ENCODE measurements at regions not wholly inside any gene's neighbourhood (a gene's known extent, or its start where the extent isn't known, plus 50 kb on each side); places are given as distances from the start of the nearest gene placed in this dataset.

DNA sequence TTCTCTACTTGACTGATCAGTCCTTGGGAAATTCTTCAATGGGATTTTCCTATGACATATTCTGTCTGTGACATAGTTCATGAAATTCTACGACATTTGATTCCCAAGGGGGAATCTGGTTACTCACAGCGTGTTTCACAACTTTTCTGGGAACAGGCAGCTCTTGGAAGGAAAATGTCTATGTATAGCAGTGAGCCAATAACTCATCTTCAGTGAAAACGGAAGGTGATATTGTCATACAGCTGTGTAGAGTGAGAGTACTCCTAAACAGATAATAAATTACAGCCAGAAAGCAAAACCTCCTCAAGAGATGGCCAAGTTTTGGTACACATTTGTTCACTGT lies 91.4 kb downstream of the C9orf152 start:
- Histone ChIP-seq H3K9me3 (no peaks in the 10 kb centered on the region), H3K27ac (no peak overlapping the region), H3K27me3 (no peaks in the 10 kb centered on the region), H3K4me3 (no peak overlapping the region), H3K36me3 (ENCODE audit: low read depth, missing control alignments) (no peaks in the 10 kb centered on the region), H3K4me1 (peaks cover 13% of the 10 kb centered on the region)
- intact Hi-C loops (cut with DNase I; ENCODE audit: low total_unique reads) = no loop called here
- no peak for DNase-seq
- 61 to 66% methylated on average over 3 of the region's 3 CpGs for WGBS, 2 donors
- TF ChIP-seq, protein P1, sequence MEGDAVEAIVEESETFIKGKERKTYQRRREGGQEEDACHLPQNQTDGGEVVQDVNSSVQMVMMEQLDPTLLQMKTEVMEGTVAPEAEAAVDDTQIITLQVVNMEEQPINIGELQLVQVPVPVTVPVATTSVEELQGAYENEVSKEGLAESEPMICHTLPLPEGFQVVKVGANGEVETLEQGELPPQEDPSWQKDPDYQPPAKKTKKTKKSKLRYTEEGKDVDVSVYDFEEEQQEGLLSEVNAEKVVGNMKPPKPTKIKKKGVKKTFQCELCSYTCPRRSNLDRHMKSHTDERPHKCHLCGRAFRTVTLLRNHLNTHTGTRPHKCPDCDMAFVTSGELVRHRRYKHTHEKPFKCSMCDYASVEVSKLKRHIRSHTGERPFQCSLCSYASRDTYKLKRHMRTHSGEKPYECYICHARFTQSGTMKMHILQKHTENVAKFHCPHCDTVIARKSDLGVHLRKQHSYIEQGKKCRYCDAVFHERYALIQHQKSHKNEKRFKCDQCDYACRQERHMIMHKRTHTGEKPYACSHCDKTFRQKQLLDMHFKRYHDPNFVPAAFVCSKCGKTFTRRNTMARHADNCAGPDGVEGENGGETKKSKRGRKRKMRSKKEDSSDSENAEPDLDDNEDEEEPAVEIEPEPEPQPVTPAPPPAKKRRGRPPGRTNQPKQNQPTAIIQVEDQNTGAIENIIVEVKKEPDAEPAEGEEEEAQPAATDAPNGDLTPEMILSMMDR (IDR thresholded peaks at IDR 0.05) = no peak
- no peak for TF ChIP-seq POLR2A (IDR thresholded peaks at IDR 0.05)

DNA sequence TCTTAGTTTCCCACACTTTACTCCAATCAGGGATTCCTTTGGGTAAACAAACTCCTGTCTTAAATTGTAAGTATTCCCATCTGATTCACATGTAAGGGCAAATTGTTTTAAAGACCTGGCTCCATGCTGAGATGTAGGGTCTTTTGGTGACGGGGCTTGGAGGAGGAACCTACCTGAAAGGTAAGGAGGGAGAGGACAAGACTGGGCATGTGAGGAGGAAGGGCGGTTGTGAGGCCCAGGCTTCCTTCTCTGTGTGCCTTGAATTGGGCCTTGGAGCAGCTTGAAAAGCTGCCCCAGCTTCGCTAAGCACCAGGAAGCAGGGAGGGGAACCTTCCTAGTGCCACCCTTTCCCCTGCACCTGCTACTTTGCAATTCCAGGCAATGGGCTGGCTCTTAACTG lies 86.8 kb downstream of the C9orf152 start:
- Histone ChIP-seq H3K27ac (no peak overlapping the region), H3K36me3 (ENCODE audit: low read depth, missing control alignments) (no peaks in the 10 kb centered on the region), H3K4me3 (no peak overlapping the region), H3K4me1 (peaks cover 12% of the 10 kb centered on the region), H3K9me3 (no peaks in the 10 kb centered on the region), H3K27me3 (no peaks in the 10 kb centered on the region)
- 88% methylated on average over 3 of the region's 3 CpGs for WGBS, 2 donors
- TF ChIP-seq, protein P1 (IDR thresholded peaks at IDR 0.05) = no peak
- no peak for TF ChIP-seq POLR2A (IDR thresholded peaks at IDR 0.05)
- intact Hi-C loops (cut with DNase I; ENCODE audit: low total_unique reads) = no loop called here
- no peak for DNase-seq

DNA sequence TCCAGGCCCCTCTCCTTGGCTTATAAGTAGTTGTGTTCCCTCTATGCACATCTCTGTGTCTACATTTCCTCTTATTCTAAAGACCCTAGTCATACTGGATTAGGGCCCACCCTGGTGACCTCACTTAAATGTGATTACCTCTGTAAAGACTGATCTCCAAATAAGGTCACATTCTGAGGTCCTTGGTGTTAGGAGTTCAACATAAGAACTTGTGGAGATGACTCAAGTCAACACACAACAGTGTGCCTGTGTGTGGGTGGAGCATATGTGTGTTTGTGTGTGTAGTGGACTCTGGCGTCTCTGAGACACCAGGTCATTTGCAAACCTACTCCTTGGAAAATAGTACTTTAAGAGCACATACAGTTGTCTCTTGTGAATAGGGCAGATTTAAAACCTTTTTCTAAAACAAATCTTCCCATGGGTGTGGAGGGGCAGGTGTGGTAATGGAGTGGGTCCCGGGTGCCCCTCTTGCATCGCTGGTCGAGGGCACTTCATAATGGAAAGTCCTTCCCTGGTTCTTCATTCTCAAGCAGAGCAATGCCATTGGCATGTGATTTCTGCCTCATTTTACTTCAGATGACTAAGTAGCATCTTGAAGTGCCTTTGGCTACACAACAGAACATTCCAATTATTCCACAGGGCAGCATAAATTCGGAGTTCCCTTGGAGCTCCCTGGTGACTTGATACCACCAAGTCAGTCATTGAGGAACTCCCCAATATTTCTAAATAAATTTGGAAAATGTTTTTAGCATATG lies 84.4 kb downstream of the C9orf152 start:
- DNase-seq = no peak
- no peaks in the 10 kb centered on the region for H3K9me3 ChIP-seq
- 89 to 92% methylated on average over 5 of the region's 5 CpGs for WGBS, 2 donors
- no peaks in the 10 kb centered on the region for H3K36me3 ChIP-seq (ENCODE audit: low read depth, missing control alignments)
- no peaks in the 10 kb centered on the region for H3K27me3 ChIP-seq
- peaks cover 29% of the 10 kb centered on the region for H3K4me1 ChIP-seq
- TF ChIP-seq POLR2A (IDR thresholded peaks at IDR 0.05) = no peak
- TF ChIP-seq, protein P1 (IDR thresholded peaks at IDR 0.05) = no peak
- H3K4me3 ChIP-seq = no peak overlapping the region
- H3K27ac ChIP-seq = no peak overlapping the region
- intact Hi-C loops (cut with DNase I; ENCODE audit: low total_unique reads) = no loop called here

- H3K27me3 ChIP-seq = no peaks in the 10 kb centered on the region
- peaks cover 32% of the 10 kb centered on the region for H3K4me1 ChIP-seq
- H3K4me3 ChIP-seq = no peak overlapping the region
- no peaks in the 10 kb centered on the region for H3K36me3 ChIP-seq (ENCODE audit: low read depth, missing control alignments)
- TF ChIP-seq POLR2A (IDR thresholded peaks at IDR 0.05) = no peak
- TF ChIP-seq, protein P1 (IDR thresholded peaks at IDR 0.05) = no peak
- WGBS, 2 donors = 80 to 83% methylated on average over 4 of the region's 4 CpGs
- no peak for DNase-seq
- no peaks in the 10 kb centered on the region for H3K9me3 ChIP-seq
- H3K27ac ChIP-seq = peak overlapping the region in 1 of 2 donors; percentile 87
- intact Hi-C loops (cut with DNase I; ENCODE audit: low total_unique reads) = no loop called here
Observed at GRCh38 chr9:110124439-110124838, 83.5 kb downstream of the C9orf152 start.

- intact Hi-C loops (cut with DNase I; ENCODE audit: low total_unique reads) = no loop called here
- Histone ChIP-seq H3K36me3 (ENCODE audit: low read depth, missing control alignments) (no peaks in the 10 kb centered on the region), H3K9me3 (no peaks in the 10 kb centered on the region), H3K4me1 (peaks cover 32% of the 10 kb centered on the region), H3K4me3 (no peak overlapping the region), H3K27me3 (no peaks in the 10 kb centered on the region), H3K27ac (peak overlapping the region; percentile 75 to 87)
- WGBS, 2 donors = 28 to 36% methylated on average over 6 to 16 of the region's 16 CpGs
- DNase-seq = peak; percentile 89
- TF ChIP-seq, protein P1 (IDR thresholded peaks at IDR 0.05) = no peak
- no peak for TF ChIP-seq POLR2A (IDR thresholded peaks at IDR 0.05)
Observed at GRCh38 chr9:110125207-110125751, 82.7 kb downstream of the C9orf152 start.

All from testis (tissue), 2 donors.